HepG2 (cell line): ENCODE measurements at regions not wholly inside any gene's neighbourhood (a gene's known extent, or its start where the extent isn't known, plus 50 kb on each side); places are given as distances from the start of the nearest gene placed in this dataset.

Experiments used
- ATAC-seq: fragments of 200-7000 bp; cut with Tn5 transposase; 3 replicates; pipeline ENCODE4 v1.9.1; 2020; ENCODE audit warnings: mild to moderate bottlenecking, moderate library complexity
- BruUV-seq: library from RNA; stranded (reverse); fragments of 400-500 nt; replicated peaks from 2 replicates; lab custom pipeline; 2021; lab: Mats Ljungman, UMichigan
- CTCF ChIA-PET: fragments of 300-600 bp; formaldehyde crosslinking; extraction: SDS; loops from one replicate; lab custom pipeline; 2021; ENCODE audit warnings: low total read pairs, inconsistent platforms, low intra/inter-chr PET ratio; lab: Yijun Ruan, JAX
- POLR2A ChIA-PET: fragments of 350-600 bp; sonication (Branson Sonifier 250); formaldehyde crosslinking; loops from one replicate; lab custom pipeline; 2020; ENCODE audit warnings: antibody characterized with exemption, inconsistent platforms; lab: Yijun Ruan, JAX
- DNase-seq: peaks from one replicate; pipeline ENCODE4 v3.0.0-alpha.2; 2015; ENCODE audit warnings: low spot score
- FAIRE-seq: peaks from 3 replicates; lab custom pipeline; 2011; peaks lifted over from hg19 to GRCh38; lab: Jason Lieb, UNC
- H2AFZ ChIP-seq: one replicate; pipeline ENCODE4 v1.6.1; 2011; ENCODE audit warnings: low read length, inconsistent platforms
- H3K27ac ChIP-seq: fragments of 300-600 bp; 3 replicates; pipeline ENCODE4 v1.8.0; 2011; ENCODE audit warnings: mixed run types, mild to moderate bottlenecking, mixed read lengths, low read length, inconsistent platforms; ENCODE audit not compliant: insufficient read depth; ENCODE audit errors: extremely low read length
- H3K27me3 ChIP-seq, 2 experiments: fragments of 200-600 bp in 1 of 2; 2 replicates in 1 of 2; 3 replicates in 1 of 2; pipeline versions ENCODE4 v1.6.0 to v1.8.0; 2011; ENCODE audit warnings: low read length in 2 of 2, mild to moderate bottlenecking in 2 of 2, moderate library complexity in 2 of 2, inconsistent platforms in 1 of 2; ENCODE audit not compliant: insufficient read depth in 2 of 2, control insufficient read depth in 1 of 2
- H3K36me3 ChIP-seq, 2 experiments: fragments of 200-600 bp in 1 of 2; replicated peaks in 1 of 2; 2 replicates in 1 of 2; 3 replicates in 1 of 2; pipeline versions ENCODE4 v1.5.1 to v1.8.0; 2011; ENCODE audit warnings: low read length in 2 of 2, inconsistent platforms in 1 of 2; ENCODE audit not compliant: insufficient read depth in 2 of 2, control insufficient read depth in 1 of 2
- H3K4me1 ChIP-seq: 2 replicates; pipeline ENCODE4 v1.5.1; 2012; ENCODE audit warnings: low read length, inconsistent platforms; ENCODE audit not compliant: insufficient read depth
- H3K4me2 ChIP-seq: 2 replicates; pipeline ENCODE4 v1.6.0; 2011; ENCODE audit warnings: low read depth, low read length, inconsistent platforms
- H3K4me3 ChIP-seq, 3 experiments: fragments of 200-600 bp in 1 of 3; sonication (generic), shearing (Covaris generic) in 1 of 3; replicated peaks in 1 of 3; 2 replicates each; pipeline ENCODE4 v1.5.1; 2011 to 2016; ENCODE audit warnings: low read length in 3 of 3, inconsistent platforms in 2 of 3, low read depth in 2 of 3, mild to moderate bottlenecking in 2 of 3, control low read depth in 1 of 3, mixed read lengths in 1 of 3; ENCODE audit not compliant: insufficient read depth in 1 of 3
- H3K79me2 ChIP-seq: one replicate; pipeline ENCODE4 v1.6.1; 2011; ENCODE audit warnings: low read length, inconsistent platforms; ENCODE audit not compliant: insufficient read depth
- H3K9ac ChIP-seq: 2 replicates; pipeline ENCODE4 v1.6.0; 2011; ENCODE audit warnings: mild to moderate bottlenecking, low read depth, low read length, inconsistent platforms; ENCODE audit not compliant: insufficient read depth
- H3K9me3 ChIP-seq: 2 replicates; pipeline ENCODE4 v1.5.1; 2012; ENCODE audit warnings: mild to moderate bottlenecking, low read length
- H4K20me1 ChIP-seq: 2 replicates; pipeline ENCODE4 v1.6.0; 2011; ENCODE audit warnings: inconsistent platforms, mild to moderate bottlenecking, low read length, moderate library complexity; ENCODE audit not compliant: insufficient read depth
- CCDC6 ChIP-seq: sonication (generic); formaldehyde crosslinking; IDR thresholded peaks from 2 replicates; pipeline ENCODE4 v1.8.1; 2022; ENCODE audit warnings: mild to moderate bottlenecking, missing genetic modification reagents, moderate library complexity
- CENPX ChIP-seq: sonication (generic); formaldehyde crosslinking; IDR thresholded peaks from 2 replicates; pipeline ENCODE4 v1.9.0; 2021; ENCODE audit warnings: mild to moderate bottlenecking, missing genetic modification reagents, moderate library complexity
- MED1 ChIP-seq: sonication (generic); formaldehyde crosslinking; IDR thresholded peaks from 2 replicates; pipeline ENCODE4 v1.4.0; 2020; ENCODE audit warnings: missing genetic modification reagents
- MED13 ChIP-seq: sonication (generic); formaldehyde crosslinking; IDR thresholded peaks from 2 replicates; pipeline ENCODE4 v1.5.0; 2020; ENCODE audit warnings: missing genetic modification reagents
- MTA1 ChIP-seq: sonication (generic); formaldehyde crosslinking; IDR thresholded peaks from 2 replicates; pipeline ENCODE4 v1.4.0; 2020; ENCODE audit warnings: missing genetic modification reagents, mild to moderate bottlenecking, borderline replicate concordance
- PAXIP1 ChIP-seq: sonication (generic); formaldehyde crosslinking; conservative IDR thresholded peaks from 2 replicates; pipeline ENCODE4 v1.4.0; 2020; ENCODE audit warnings: mild to moderate bottlenecking, missing genetic modification reagents, moderate library complexity
- SOX6 ChIP-seq, 2 experiments: fragments of 450-650 bp in 1 of 2; sonication (generic) in 1 of 2; formaldehyde crosslinking in 1 of 2; IDR thresholded peaks; 2 replicates each; pipeline versions ENCODE4 v1.4.0 to v1.6.1; 2017 to 2020; ENCODE audit warnings: antibody characterized with exemption in 1 of 2, mild to moderate bottlenecking in 1 of 2, missing genetic modification reagents in 1 of 2
- ZFP62 ChIP-seq: sonication (generic); formaldehyde crosslinking; IDR thresholded peaks from 2 replicates; pipeline ENCODE4 v1.4.0; 2020; ENCODE audit warnings: missing genetic modification reagents
- ZNF225 ChIP-seq: sonication (generic); formaldehyde crosslinking; IDR thresholded peaks from 2 replicates; pipeline ENCODE4 v1.4.0; 2020; ENCODE audit warnings: mild to moderate bottlenecking, missing genetic modification reagents
- ZNF3 ChIP-seq: IDR thresholded peaks from 2 replicates; pipeline ENCODE4 v1.7.0; 2017; ENCODE audit warnings: inconsistent platforms
- ZNF30 ChIP-seq: sonication (generic); formaldehyde crosslinking; IDR thresholded peaks from 2 replicates; pipeline ENCODE4 v1.5.0; 2020; ENCODE audit warnings: mild to moderate bottlenecking, missing genetic modification reagents
- ZNF337 ChIP-seq: sonication (generic); formaldehyde crosslinking; IDR thresholded peaks from 2 replicates; pipeline ENCODE4 v1.5.1; 2020; ENCODE audit warnings: missing genetic modification reagents, low read depth, mild to moderate bottlenecking, borderline replicate concordance
- ZNF558 ChIP-seq: sonication (generic); formaldehyde crosslinking; IDR thresholded peaks from 2 replicates; pipeline ENCODE4 v1.9.0; 2022; ENCODE audit warnings: mild to moderate bottlenecking, missing genetic modification reagents, borderline replicate concordance
- ZNF615 ChIP-seq: sonication (generic); formaldehyde crosslinking; IDR thresholded peaks from 2 replicates; pipeline ENCODE4 v1.5.0; 2020; ENCODE audit warnings: mild to moderate bottlenecking, missing genetic modification reagents, borderline replicate concordance
- WGBS: methylation state at CpG from one replicate; pipeline ENCODE4 v1.1.6; 2017; ENCODE audit warnings: low lambda C conversion rate; 5-methylcytosine and 5-hydroxymethylcytosine counted together
- in situ Hi-C: cut with HindIII; loops from 2 replicates; pipeline ENCODE4 v1.10.0; 2017; ENCODE audit warnings: low pct_unique_long_range_greater_than_20kb; ENCODE audit not compliant: extremely low pct_ligation_motif_present
- intact Hi-C: fragments of 100-400 bp; cut with micrococcal nuclease; formaldehyde crosslinking; loops from one replicate; pipeline ENCODE4 v1.10.0; 2022; ENCODE audit not compliant: unreplicated experiment
- TF ChIP-seq, protein P1 (sequence below): sonication (generic); formaldehyde crosslinking; IDR thresholded peaks from 2 replicates; pipeline ENCODE4 v1.8.0; 2022; ENCODE audit warnings: mild to moderate bottlenecking, missing genetic modification reagents
- TF ChIP-seq, protein P2 (sequence below): sonication (generic); formaldehyde crosslinking; conservative IDR thresholded peaks from 2 replicates; pipeline ENCODE4 v1.5.0; 2020; ENCODE audit warnings: missing genetic modification reagents

- H3K4me2 ChIP-seq = no peak overlapping the region
- ATAC-seq (no peak), FAIRE-seq (no peak), DNase-seq (no peak)
- no peak overlapping the region for H3K4me3 ChIP-seq
- no peak for TF ChIP-seq CCDC6 (CRISPR knock-in tag)
- no peak for TF ChIP-seq MED1 (CRISPR knock-in tag)
- no peak for TF ChIP-seq MTA1
- TF ChIP-seq ZNF615 = no peak
- TF ChIP-seq ZNF3 (CRISPR knock-in tag) = no peak
- TF ChIP-seq, protein P1, sequence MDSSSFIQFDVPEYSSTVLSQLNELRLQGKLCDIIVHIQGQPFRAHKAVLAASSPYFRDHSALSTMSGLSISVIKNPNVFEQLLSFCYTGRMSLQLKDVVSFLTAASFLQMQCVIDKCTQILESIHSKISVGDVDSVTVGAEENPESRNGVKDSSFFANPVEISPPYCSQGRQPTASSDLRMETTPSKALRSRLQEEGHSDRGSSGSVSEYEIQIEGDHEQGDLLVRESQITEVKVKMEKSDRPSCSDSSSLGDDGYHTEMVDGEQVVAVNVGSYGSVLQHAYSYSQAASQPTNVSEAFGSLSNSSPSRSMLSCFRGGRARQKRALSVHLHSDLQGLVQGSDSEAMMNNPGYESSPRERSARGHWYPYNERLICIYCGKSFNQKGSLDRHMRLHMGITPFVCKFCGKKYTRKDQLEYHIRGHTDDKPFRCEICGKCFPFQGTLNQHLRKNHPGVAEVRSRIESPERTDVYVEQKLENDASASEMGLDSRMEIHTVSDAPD = no peak
- TF ChIP-seq ZNF30 (CRISPR knock-in tag) = no peak
- TF ChIP-seq MED13 (CRISPR knock-in tag) = no peak
- TF ChIP-seq SOX6 (IDR thresholded peaks at IDR 0.05) = no peak
- TF ChIP-seq SOX6 (CRISPR knock-in tag; IDR thresholded peaks at IDR 0.05) = no peak
- no peak for TF ChIP-seq PAXIP1
- TF ChIP-seq ZNF225 = no peak
- TF ChIP-seq ZFP62 (CRISPR knock-in tag) = no peak
- TF ChIP-seq, protein P2, sequence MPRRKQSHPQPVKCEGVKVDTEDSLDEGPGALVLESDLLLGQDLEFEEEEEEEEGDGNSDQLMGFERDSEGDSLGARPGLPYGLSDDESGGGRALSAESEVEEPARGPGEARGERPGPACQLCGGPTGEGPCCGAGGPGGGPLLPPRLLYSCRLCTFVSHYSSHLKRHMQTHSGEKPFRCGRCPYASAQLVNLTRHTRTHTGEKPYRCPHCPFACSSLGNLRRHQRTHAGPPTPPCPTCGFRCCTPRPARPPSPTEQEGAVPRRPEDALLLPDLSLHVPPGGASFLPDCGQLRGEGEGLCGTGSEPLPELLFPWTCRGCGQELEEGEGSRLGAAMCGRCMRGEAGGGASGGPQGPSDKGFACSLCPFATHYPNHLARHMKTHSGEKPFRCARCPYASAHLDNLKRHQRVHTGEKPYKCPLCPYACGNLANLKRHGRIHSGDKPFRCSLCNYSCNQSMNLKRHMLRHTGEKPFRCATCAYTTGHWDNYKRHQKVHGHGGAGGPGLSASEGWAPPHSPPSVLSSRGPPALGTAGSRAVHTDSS = no peak
- TF ChIP-seq ZNF558 = no peak
- TF ChIP-seq CENPX = no peak
- no peak for TF ChIP-seq ZNF337 (CRISPR knock-in tag)
- no peak overlapping the region for H3K9ac ChIP-seq
- no peak overlapping the region for H3K27ac ChIP-seq
- intact Hi-C loops = no loop called here
- BruUV-seq = no TSS peak
- H3K79me2 ChIP-seq = no peaks in the 10 kb centered on the region
- H3K9me3 ChIP-seq = no peaks in the 10 kb centered on the region
- no peaks in the 10 kb centered on the region for H3K27me3 ChIP-seq
- 0% methylated on average over 1 of the region's 1 CpG for WGBS
- in situ Hi-C loops = no loop called here
- H3K4me1 ChIP-seq = no peaks in the 10 kb centered on the region
- H4K20me1 ChIP-seq = no peaks in the 10 kb centered on the region
- no peaks in the 10 kb centered on the region for H3K36me3 ChIP-seq
- CTCF ChIA-PET = no interaction called here
- POLR2A ChIA-PET = no interaction called here
- no peak overlapping the region for H2AFZ ChIP-seq
Observed at GRCh38 chr9:82212885-82213284, 224.3 kb downstream of the SPATA31D1 start.
